GM12892 (cell line): ENCODE measurements at regions not wholly inside any gene's neighbourhood (a gene's known extent, or its start where the extent isn't known, plus 50 kb on each side); places are given as distances from the start of the nearest gene placed in this dataset.
"Not testable (repeated sequence)": the region's sequence is repeated elsewhere in the genome, so short reads cannot be mapped to it uniquely, and the experiment has no call there.

Experiments used
- DNase-seq: peaks from one replicate; pipeline ENCODE4 v3.0.0; 2011; ENCODE audit not compliant: insufficient read length
- FAIRE-seq: peaks from 2 replicates; lab custom pipeline; 2011; peaks lifted over from hg19 to GRCh38; lab: Jason Lieb, UNC
- POLR2A ChIP-seq: IDR thresholded peaks from 2 replicates; pipeline ENCODE4 v1.6.1; 2011; ENCODE audit warnings: low read depth, low read length, control low read depth
- POLR2AphosphoS5 ChIP-seq: IDR thresholded peaks from 2 replicates; pipeline ENCODE4 v1.6.1; 2011; ENCODE audit warnings: low read depth, low read length, control low read depth
- TAF1 ChIP-seq: IDR thresholded peaks from 2 replicates; pipeline ENCODE4 v1.6.1; 2011; ENCODE audit warnings: low read depth, mild to moderate bottlenecking, control low read depth, low read length, borderline replicate concordance

DNA sequence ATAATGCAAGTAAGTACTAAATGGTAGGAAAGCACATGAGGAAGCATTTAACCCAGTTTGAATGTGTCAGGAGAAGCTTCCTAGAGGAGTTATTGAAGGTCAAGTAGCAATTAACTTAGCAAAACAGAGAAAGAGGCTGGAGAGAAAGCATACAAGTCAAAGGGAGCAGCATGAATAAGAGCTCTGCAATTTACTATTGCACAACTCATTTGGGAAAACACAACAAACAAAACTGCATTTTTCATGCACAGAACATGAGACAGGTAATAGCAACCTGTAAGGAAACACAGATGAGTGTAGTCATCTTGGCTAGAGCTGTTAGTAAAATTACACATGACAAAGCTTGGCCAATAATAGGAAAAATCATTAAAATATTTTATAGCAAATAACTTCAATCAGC lies 538.1 kb downstream of the PPP4R3C start:
- DNase-seq (no peak), FAIRE-seq (no peak)
- TF ChIP-seq TAF1 (no peak), POLR2AphosphoS5 (no peak), POLR2A (no peak)

GRCh38 chrX:26922278-26922677 lies 540.9 kb downstream of the PPP4R3C start:
- FAIRE-seq (no peak), DNase-seq (no peak)
- TF ChIP-seq TAF1 (no peak), POLR2AphosphoS5 (no peak), POLR2A (no peak)

DNA sequence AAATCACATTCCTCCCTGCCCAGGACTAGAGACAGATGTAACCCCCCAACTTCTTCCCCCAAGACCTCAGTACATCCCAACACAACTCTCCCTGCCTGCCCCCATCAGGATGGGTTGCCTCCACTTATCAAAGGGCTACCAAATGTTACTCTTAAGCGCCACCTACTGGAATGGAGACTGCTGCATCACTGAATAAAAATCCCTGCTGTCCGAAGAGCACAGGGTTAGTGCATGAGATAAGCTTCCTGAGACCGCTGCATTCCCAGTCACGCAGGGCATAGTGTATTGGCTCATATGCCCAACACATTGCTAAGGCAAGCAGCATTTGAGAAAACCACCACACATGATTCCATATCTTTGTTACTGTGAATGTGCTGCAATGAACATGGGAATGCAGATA lies 544.5 kb downstream of the PPP4R3C start:
- no peak for TF ChIP-seq POLR2AphosphoS5
- no peak for TF ChIP-seq TAF1
- TF ChIP-seq POLR2A = no peak
- FAIRE-seq (peak; percentile 48), DNase-seq (no peak)

- DNase-seq (no peak), FAIRE-seq (no peak)
- no peak for TF ChIP-seq POLR2A
Observed at GRCh38 chrX:26916991-26917390, 546.1 kb downstream of the PPP4R3C start.

DNA sequence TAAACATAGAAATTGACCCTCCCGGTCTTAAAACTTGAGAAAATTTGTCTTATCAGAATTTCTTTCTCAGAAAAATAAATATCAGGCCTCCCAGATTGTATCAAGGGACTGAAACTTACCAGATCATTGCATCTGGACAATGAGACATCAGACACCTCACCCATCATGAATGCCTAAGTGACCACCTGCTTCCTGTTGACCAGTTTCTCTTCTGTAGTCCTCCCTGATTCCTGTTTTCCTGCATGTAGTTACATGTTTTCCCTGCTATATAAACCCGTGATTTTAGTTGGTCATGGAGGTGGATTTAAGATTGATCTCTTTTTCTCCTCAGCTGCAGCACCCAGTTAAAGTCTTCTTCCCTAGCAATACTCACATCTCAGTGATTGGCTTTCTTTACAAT lies 548.1 kb downstream of the PPP4R3C start:
- no peak for FAIRE-seq
- no peak for TF ChIP-seq POLR2A
- no peak for TF ChIP-seq POLR2AphosphoS5
- TF ChIP-seq TAF1 = no peak

DNA sequence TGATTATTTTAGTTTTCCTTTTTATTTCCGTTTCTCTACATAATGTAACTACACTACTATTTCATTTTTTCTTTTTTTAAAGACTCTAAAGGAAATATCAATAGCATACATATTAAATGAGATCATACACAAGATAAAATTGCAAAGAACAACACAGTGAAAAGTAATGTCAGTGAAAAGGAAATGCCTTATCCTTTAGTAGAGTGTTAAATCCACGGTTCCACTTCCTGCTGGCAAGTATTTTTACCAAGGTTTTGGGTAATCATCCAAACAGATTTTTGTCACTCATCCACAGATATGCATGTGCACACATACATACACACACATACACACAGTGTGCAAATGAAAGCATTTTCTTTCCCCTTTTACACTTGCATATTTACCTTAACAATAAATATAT lies 548.9 kb downstream of the PPP4R3C start:
- TF ChIP-seq POLR2A = no peak
- TF ChIP-seq POLR2AphosphoS5 = no peak
- TF ChIP-seq TAF1 = no peak
- no peak for DNase-seq
- FAIRE-seq = no peak

More for the DNA sequence above, 548.1 kb downstream of the PPP4R3C start:
- no peak for DNase-seq

DNA sequence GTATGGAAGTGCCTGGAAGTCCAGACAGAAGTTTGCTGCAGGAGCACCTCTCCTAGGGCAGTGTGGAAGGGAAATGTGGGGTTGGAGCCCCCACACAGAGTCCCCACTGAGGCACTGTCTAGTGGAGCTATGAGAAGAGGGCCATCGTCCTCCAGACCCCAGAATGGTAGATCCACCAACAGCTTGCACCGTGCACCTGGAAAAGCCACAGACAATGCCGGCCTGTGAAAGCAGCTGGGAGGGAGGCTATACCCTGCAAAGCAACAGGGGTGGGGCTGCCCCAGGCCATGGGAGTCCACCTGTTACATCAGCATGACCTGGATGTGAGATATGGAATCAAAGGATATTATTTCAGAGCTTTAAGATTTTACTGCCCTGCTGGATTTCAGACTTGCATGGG lies 551.4 kb downstream of the PPP4R3C start:
- DNase-seq, FAIRE-seq: not testable (repeated sequence)

- DNase-seq (no peak), FAIRE-seq (no peak)
- TF ChIP-seq TAF1 = no peak
- no peak for TF ChIP-seq POLR2A
- no peak for TF ChIP-seq POLR2AphosphoS5
Observed at GRCh38 chrX:26909728-26910127, 553.4 kb downstream of the PPP4R3C start.

GRCh38 chrX:26908218-26908617 lies 554.9 kb downstream of the PPP4R3C start:
- no peak for DNase-seq
- no peak for FAIRE-seq

DNA sequence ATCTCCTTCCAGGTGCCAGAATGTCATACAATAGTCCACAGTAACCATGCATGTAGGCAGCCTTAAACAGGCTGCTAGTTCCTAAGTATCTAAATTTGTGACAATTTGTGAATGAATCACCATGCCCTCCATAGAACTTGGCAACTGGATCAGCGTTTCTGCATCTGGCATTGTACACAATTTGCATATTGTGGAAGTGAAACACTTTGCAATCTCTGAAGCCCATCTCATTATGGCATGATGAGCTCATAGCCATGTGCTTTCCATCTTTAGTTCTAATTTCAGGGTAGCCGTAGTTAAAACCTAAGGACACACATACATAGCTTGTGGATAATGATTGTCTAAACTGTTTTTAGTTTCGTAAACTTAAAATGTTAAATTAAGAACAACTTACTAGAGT lies 573.6 kb downstream of the PPP4R3C start:
- TF ChIP-seq POLR2AphosphoS5 (no peak), TAF1 (no peak), POLR2A (no peak)
- FAIRE-seq = peak; percentile 67

More at GRCh38 chrX:26908218-26908617, 554.9 kb downstream of the PPP4R3C start:
- TF ChIP-seq POLR2AphosphoS5 (no peak), TAF1 (no peak), POLR2A (no peak)

DNA sequence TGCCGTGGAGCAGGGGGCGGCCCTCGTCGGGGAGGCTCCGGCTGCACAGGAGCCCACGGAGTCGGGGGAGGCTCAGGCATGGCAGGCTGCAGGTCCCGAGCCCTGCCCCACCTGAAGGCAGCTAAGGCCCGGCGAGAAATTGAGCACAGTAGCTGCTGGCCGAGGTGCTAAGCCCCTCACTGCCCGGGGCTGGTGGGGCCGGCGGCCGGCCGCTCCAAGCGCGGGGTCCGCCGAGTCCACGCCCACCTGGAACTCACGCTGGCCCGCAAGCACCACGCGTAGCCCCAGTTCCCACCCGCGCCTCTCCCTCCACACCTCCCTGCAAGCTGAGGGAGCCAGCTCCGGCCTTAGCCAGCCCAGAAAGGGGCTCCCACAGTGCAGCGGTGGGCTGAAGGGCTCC lies 589.4 kb downstream of the PPP4R3C start:
- FAIRE-seq (no peak), DNase-seq (no peak)
- no peak for TF ChIP-seq POLR2AphosphoS5
- no peak for TF ChIP-seq POLR2A
- no peak for TF ChIP-seq TAF1

More for the DNA sequence above, 573.6 kb downstream of the PPP4R3C start:
- DNase-seq = no peak

DNA sequence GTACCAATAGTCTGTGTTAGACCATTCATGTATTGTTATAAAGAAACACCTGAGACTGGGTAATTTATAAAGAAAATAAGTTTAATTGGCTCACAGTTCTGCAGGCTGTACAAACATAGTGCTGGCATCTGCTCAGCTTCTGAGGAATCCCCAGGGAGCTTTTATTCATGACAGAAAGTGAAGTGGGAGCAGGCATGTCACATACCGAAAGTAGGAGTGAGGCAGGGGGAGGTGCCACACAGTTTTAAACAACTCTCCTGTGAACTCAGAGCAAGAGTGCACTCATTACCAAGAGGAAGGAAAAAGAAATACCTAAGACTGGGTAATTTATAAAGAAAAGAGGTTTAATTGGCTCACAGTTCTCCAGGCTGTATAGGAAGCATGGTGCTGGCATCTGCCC lies 591.2 kb downstream of the PPP4R3C start:
- no peak for TF ChIP-seq POLR2AphosphoS5
- TF ChIP-seq TAF1 = no peak
- TF ChIP-seq POLR2A = no peak
- no peak for DNase-seq
- no peak for FAIRE-seq

- TF ChIP-seq TAF1 = no peak
- no peak for TF ChIP-seq POLR2A
- TF ChIP-seq POLR2AphosphoS5 = no peak
- FAIRE-seq (peak; percentile 62), DNase-seq (no peak)
Observed at GRCh38 chrX:26851981-26852380, 611.2 kb downstream of the PPP4R3C start.
